Neural progenitor cell (in vitro differentiated cells): ENCODE measurements at regions not wholly inside any gene's neighbourhood (a gene's known extent, or its start where the extent isn't known, plus 50 kb on each side); places are given as distances from the start of the nearest gene placed in this dataset.

Experiments
- EZH2 ChIP-seq: fragments of 200-600 bp; sonication (generic); IDR thresholded peaks from 2 replicates; pipeline ENCODE4 v1.6.1; 2017; ENCODE audit warnings: antibody characterized with exemption, mild to moderate bottlenecking, moderate library complexity
- EZH2phosphoT487 ChIP-seq: fragments of 200-600 bp; sonication (generic); IDR thresholded peaks from 2 replicates; pipeline ENCODE4 v1.6.1; 2017; ENCODE audit warnings: antibody characterized with exemption
- TF ChIP-seq, protein P1 (sequence below): fragments of 200-600 bp; sonication (generic); IDR thresholded peaks from 2 replicates; pipeline ENCODE4 v1.5.1; 2017; ENCODE audit warnings: antibody characterized with exemption, mild to moderate bottlenecking

DNA sequence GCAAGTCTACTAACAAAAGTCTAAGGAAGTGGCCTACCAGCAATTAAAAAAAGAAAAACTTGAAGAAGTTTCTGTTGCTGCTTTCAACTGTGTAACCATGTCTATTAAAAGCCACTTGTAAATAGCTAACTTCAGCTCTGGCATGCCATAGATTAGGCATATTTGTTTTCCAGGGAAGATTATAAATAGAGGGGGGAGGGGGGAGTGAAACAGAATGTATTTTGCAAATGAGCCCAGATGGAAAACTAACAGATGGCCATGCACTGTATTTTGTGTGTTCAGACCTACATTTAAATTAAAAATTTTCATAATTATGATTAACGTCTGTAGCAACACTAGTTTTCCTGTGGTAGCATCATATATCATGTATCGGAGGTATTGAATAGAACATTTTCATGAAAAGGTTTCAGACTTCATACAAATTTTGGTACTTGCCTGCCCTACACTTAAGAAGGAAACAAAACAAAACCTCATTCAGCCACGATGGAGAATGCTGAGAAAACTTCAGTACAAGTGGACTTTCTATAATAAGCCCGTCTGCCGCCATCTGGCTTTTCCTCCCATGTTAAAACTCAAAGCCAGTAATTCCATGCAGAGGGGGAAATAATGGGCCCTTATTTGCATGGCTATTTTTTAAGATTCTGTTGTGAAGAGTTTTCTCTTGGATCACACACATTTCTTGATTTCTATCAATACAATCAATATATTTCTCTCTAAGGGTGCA is 220.4 kb upstream of the SMARCA2 start:
- TF ChIP-seq EZH2 (no peak), EZH2phosphoT487 (no peak)
- TF ChIP-seq, protein P1, sequence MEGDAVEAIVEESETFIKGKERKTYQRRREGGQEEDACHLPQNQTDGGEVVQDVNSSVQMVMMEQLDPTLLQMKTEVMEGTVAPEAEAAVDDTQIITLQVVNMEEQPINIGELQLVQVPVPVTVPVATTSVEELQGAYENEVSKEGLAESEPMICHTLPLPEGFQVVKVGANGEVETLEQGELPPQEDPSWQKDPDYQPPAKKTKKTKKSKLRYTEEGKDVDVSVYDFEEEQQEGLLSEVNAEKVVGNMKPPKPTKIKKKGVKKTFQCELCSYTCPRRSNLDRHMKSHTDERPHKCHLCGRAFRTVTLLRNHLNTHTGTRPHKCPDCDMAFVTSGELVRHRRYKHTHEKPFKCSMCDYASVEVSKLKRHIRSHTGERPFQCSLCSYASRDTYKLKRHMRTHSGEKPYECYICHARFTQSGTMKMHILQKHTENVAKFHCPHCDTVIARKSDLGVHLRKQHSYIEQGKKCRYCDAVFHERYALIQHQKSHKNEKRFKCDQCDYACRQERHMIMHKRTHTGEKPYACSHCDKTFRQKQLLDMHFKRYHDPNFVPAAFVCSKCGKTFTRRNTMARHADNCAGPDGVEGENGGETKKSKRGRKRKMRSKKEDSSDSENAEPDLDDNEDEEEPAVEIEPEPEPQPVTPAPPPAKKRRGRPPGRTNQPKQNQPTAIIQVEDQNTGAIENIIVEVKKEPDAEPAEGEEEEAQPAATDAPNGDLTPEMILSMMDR: no peak
